HG02870 (cell line): ENCODE measurements at regions not wholly inside any gene's neighbourhood (a gene's known extent, or its start where the extent isn't known, plus 50 kb on each side); places are given as distances from the start of the nearest gene placed in this dataset.
A peak's percentile ranks its signal among the peaks of the same experiment; 100 is the strongest.
"Not testable (repeated sequence)": the region's sequence is repeated elsewhere in the genome, so short reads cannot be mapped to it uniquely, and the experiment has no call there.

Experiments used
- ATAC-seq: cut with Tn5 transposase; IDR thresholded peaks from one replicate; pipeline ENCODE4 v1.9.1; 2021; ENCODE audit warnings: mild to moderate bottlenecking, moderate library complexity; ENCODE audit not compliant: unreplicated experiment

DNA sequence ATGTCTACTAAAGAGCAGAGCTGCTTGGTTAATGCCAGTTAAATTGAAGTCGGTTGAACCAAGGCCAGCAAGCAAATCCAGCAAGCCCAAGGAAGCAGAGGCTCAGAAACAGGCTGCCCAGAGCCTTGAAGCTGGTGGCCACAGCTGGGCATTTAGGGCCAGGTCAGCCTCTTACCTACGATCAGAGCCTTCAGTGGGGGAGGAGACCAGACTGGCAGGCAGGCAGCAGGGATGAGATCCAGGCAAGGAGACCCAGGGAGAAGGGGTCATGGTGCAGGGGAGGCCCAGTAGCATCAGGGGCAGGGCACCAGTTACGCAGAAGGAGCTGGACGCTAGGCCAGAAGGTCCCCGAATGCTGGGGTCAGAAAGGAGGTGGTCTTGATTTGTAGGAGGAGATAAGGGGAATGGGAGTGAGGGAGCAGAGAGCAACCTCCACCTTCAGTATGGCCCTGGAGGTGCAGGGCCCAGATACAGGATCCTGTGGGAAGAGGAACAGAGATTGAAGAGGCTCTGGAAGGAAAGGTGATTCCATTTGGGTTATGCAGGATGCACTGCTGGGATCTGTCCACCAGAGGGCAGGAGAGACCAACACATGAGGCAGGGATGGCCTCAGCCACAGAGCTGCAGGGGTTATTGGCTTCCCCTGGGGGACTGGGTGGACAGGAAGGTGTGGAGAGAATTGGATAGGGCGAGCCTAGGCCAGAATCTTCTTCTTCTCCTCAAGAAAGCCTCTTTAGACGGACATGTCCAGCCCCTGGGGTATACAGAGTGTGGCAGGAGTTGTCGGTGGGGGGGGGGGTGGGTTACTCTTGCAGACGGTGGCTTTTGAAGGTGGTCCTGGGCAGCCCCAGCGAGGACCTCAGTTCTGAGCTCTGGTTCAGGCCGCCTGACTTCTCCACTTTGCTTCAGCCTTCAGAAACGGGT, 132.6 kb upstream of the PODXL start:
- peak; percentile 44 for ATAC-seq

DNA sequence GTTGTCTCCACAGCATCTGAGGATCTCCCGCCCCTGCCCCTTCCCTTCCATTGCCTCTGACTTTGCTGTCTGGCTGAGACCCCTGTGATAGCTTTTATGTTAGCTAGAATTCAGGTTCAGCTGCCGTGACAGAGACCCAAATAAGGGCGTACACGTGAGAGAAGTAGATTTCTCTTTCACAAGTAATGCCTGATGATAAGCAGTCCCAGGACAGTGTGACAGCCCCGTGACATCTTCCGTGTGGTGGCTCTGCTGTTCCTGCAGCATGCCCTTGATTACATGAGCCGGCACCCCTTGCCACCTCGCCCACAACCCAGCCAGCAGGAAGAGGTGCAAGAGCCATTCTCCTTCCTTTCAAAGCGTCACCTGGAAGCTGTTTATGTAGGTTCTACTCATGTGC, 130.9 kb upstream of the PODXL start:
- ATAC-seq = no peak

DNA sequence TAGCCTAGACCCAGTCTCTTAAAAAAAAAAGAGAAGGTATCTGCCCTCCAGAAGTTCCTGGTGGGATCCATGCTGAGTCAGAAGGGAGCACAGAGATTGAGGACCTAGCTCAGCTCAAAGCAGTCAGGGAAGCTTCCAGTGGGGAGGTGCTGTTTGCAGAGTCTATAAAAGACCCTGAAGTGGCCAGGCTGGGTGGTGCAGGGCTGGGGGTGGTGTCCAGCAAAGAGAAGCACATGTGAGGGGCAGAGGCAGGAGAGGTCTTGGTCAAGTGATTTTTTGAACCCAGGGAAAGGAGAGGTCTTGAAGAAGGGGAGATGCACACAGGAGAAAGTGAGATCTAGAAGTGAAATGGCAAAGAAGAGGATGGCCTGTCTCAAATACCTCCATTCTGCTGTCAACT, 130.4 kb upstream of the PODXL start:
- no peak for ATAC-seq

DNA sequence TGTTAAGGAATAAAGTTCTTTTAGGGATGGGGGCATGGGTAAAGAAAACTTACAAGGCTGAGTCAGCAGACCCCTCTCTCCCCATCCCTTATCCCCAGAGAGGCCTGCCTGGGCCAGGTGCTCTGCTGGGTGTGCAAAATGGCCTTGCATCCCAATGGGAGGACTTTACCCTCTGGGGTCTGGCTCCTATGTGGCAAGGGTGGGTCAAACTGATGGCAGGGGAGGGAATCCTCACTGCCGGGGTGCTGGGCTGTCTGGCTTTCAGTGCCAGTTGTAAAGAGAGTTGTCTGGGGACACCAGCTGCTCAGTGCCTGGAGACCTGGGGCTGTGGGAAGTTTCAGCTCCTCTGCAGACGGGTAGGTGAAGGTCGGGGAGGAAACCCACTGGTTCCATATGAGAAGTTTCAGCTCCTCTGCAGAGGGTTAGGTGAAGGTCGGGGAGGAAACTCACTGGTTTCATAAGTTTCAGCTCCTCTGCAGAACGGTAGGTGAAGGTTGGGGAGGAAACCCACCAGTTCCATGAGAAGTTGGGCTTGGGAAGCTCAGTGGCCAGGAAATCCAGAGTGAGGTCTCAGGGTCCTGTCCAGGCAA, 127.2 kb upstream of the PODXL start:
- ATAC-seq = peak; percentile 71

DNA sequence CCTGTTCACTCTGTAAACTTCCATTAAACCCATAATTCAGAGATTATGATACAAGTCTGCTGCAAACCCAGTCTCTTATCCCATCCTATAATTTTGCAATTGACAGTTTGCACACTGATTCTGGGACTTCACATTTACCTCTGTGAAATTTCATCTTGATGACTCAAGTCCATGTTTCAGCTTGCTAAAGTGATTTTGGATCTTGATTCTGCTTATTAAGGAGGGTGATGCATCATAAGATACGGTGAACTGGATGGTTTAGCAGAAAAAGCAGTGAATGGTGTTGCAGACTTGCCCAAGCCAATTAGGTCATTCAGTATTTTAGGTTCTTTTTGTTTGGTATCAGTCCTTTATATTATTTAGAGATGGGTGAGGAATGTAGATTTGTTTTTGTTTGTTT, 125.5 kb upstream of the PODXL start:
- ATAC-seq = no peak

DNA sequence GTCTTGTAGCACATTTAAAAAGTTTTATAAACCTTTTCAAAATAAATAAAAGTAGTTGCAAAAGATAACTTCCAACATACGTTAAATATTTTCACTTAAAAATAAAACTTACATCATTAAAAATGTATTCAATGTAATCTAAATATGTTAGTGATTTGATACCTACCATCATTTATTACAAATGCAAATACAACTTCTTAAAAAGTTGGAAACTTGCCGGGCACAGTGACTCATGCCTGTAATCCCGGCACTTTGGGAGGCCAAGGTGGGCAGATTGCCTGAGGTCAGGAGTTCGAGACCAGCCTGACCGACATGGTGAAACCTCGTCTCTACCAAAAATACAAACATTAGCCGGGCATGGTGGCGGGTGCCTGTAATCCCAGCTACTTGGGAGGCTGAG, 122.6 kb upstream of the PODXL start:
- ATAC-seq = not testable (repeated sequence)

DNA sequence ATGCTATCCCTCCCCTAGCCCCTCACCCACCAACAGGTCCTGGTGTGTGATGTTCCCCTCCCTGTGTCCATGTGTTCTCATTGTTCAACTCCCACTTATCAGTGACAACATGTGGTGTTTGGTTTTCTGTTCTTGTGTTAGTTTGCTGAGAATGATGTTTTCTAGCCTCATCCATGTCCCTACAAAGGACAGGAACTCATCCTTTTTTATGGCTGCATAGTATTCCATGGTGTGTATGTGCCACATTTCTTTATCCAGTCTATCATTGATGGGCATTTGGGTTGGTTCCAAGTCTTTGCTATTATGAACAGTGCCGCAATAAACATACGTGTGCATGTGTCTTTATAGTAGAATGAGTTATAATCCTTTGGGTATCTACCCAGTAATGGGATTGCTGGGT, 120.4 kb upstream of the PODXL start:
- not testable (repeated sequence) for ATAC-seq

DNA sequence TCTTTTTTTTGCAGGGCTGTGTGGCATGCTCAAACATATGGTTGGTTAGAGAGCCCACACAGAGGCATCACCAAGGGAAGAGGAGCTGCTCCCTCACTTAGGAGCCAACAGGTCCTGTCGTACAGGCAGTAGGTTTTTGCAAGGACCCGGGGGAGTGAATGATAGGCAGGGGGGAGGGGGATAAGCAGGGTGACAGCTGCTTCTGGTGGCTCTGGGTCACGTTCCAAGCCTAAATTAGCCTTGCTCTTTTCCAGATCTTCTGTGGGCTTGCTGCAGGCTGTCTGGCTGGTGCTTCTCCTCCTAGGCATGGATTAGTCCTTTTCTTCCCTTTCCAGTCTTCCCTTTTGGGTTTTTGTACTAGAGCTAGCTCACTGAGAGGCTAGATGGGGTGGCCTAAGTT, 117.7 kb upstream of the PODXL start:
- ATAC-seq = no peak

DNA sequence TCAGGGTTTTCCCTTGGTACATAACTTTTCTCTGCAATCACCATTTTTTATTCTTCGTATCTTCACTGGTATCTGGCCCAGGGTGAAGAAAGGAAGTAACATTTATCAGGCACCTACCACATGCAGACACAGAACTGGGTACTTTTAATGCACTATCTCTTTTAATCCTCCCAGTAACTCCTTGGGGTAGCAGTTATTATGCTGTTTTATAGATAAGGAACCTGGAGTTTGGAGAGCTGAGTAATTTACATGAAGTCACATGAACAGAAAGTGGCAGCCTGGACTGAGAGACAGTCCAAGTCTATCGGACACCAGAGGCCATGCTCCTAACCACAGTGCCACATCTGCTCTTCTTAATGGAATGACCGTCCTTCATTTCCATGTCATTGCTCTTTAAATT, 117.1 kb upstream of the PODXL start:
- ATAC-seq = no peak

DNA sequence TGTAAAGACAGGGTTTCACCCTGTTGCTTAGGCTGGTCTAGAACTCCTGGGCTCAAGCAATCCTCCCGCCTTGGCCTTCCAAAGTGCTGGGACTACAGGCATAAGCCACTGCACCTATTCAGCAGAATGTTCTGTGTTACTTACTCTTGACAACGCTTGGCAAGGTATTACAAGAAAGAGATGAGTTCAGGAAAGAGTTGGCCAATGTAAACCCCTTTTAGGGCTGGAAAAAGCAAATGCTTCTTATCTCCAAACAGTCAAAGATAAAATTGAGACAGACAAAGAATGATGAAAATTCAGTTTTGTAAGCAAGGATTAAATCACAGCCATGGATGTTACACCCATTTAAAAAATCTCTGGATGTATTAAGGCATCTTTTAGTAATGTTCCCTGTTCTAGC, 114.0 kb upstream of the PODXL start:
- no peak for ATAC-seq

DNA sequence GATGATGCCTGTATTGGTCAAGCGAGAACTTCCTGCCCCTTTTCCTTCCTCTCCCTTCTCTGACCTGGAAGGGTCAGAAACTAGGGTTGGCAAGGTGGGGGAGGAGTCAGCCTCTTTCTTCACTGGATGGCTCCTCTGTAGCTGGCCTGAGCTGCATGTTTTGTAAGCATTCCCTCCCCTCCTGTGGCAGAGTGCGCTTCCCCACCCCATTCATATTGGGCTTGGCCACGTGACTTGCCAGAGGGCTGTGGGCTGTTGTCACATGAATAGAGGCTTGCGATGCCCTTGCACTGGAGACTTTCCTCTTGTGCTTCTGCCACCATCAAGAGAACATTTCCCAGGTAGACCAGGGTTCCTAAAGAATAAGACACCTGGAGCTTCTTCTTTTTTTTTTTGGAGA, 111.3 kb upstream of the PODXL start:
- no peak for ATAC-seq

DNA sequence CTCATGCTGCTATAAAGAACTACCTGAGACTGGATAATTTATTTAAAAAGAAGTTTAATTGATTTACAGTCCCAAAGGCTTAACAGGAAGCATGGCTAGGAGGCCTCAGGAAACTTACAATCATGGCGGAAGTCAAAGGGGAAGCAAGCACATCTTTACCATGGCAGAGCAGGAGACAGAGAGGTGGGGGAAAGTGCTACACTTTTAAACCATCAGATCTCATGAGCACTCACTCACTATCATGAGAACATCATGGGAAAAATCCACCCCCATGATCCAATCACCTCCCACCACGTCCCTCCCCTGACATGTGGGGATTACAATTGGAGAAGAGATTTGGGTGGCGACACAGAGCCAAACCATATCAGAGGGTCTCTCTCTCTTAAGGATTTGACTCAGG, 108.6 kb upstream of the PODXL start:
- no peak for ATAC-seq

DNA sequence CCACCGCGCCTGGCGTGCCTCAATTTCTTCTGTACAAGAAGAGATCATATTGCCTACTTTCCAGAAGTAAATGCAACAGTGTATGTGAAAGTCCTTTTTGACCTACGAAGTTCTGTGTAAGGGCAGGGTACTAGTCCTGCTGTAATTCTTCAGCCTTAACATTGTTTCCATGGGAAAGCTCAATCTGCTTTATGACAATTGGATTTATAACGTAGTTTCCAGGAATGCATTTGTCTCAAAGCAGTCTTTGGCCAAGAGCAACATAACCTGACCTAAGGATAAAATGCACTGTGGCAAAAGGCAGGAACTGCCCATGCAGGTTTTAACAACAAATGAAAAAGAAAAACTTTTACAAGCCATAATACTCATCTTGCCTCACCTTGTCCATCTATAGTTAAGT, 108.1 kb upstream of the PODXL start:
- no peak for ATAC-seq

DNA sequence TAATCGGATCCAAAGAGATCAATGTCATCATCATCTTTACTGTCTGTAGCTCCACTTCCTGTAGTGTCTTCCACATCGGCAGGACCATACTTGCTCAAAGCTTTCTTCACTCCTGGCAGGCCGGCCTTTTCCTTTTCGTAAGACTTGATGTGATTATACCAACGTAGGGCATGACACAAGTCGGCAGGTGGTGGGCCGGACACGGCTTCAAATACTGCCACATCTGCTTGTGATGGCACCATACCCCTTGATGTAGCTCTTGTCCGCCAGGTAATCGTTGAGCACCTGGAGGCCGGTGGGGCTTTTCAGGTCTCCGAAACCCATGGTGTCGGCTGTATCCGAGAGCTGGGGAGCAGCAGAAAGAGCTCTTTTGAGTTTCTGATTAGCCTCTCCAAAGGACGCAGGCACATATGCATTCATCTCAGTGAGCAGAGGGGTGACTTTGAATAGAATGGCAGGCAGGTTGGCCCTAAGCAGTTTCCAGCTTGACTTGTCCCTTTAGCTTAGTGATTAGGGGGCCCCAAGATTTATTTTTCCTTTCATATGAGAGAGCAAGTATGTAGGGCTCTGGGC, 106.0 kb upstream of the PODXL start:
- ATAC-seq = not testable (repeated sequence)

DNA sequence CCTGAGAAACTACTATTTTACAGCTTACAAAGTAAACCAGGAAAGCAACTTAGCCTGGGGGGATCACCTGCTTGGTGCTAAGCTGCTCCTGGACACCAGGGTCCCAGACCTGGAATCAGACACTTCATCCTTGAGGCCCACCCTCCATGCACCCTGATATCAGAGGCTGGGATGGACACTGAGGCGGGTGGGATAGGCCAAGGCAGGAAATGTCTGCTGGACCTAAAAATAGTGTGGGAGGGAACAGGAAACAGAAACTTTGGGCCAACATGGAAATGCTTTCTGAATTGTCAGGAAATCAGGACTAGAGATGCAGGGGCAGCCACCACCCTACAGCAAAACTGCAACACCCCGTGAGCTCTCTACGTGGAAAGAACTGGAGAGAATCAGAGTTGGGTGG, 101.5 kb upstream of the PODXL start:
- no peak for ATAC-seq

DNA sequence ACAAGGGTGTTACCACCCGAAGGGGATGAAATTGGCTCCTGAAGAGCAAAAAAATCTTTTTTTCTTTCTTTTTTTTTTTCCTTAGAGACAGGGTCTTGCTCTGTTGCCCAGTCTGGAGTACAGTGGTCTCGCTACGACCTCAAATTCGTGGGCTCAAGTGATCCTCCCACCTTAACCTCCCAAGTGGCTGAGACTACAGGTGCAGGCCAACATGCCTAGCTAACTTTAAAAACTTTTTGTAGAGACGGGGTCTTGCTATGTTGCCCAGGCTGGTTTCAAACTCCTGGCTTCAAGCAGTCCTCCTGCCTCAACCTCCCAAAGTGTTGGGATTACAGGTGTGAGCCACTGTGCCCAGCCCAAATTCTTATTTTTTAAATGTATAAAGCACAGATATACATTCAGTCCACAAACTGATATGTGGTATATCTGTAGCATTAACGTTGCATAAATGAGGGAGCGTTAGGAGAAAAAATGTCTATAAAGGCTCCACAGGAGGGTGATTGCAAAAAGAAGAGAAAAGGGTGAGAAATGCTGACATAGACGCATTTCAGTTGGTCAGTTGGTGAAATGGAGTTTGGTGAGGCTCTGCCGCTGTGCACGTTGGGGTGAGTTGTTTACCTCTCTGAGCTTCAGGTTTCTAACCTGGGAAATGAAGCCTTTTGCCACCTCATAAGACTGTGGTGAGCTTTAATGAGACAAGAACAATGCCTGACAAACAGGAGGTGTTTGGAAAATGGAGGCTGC, 100.7 kb upstream of the PODXL start:
- no peak for ATAC-seq

DNA sequence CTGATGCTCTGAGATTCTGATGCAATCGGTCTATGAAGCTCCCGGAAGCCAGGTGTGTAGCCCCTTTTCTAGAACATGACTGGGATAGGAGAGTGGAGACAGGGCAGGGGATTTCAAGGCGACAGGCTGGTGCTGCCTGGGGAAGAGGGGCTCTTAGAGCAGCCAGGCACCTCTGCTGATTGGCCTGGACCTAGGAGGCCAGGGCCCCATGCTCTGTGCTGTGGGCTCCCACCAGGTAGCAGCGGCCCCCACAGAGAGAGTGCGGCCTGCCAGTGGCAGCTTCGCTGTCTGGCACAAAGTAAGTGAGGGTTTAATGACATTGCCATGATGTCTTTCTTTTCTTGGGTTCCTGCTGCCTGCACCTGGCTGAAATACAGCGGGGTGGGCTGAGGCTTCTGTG, 99.4 kb upstream of the PODXL start:
- no peak for ATAC-seq

DNA sequence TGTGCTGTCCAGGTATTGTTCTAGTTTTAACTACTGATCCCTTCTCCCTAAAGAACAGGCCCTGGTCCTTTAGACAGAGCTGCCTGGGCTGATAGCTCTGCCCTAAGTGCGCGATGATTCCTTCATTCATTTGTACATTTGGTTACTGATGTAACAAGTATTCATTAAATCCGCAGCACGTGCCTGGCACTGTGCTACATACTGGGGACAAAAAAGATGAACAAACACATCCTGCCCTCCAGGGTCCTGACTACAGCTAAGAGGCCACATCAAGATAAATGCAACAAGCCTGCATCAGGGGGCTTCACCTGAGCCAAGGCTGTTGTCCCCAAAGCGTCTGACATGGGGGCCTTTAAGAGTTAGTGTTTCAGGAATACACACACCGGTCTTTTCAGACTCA, 99.0 kb upstream of the PODXL start:
- no peak for ATAC-seq

DNA sequence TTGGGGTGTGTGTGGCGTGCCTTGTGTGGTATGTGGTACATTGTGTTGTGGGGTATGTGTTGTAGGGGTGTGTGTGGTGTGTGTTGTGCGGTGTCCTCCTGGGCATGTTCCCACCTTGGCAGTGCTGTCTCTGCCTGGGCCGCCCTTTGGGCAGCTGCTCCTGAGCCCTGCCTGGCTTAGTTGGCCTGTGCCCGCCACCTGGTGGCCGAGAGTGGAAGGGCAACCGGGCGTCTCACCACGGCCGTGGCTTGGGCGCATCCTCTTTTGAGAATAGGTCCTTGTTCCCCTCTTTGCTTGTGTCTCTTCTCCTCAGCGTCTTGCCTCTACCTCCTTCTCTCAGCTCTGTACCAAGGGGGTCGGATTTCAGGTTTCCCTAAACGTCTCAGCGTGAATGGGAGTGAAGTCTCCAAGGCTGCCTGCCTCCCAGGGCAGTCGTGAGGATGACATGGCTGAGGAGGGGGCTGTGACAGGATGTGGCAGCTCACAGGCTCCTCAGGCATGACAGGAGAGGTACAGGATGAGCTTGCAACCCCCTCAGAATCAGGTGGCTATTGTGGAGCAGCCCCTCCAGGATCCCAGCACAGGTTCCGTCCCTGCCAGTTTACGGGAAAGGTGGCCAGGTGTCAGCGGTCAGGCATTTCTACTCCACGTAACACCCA, 98.4 kb upstream of the PODXL start:
- no peak for ATAC-seq

DNA sequence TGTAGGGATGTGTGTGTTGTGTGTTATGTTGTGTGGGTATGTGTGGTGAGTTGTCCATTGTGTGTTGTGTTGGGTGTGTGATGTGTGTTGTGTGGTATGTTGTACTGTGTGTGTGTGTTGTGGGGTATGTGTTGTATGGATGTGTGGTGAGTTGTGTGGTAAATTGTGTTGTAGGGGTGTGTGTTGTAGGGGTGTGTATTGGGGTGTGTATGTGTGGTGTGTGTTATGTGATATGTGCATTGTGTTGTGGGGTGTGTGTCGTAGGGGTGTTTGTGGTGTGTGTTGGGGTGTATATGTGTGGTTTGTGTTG, 97.8 kb upstream of the PODXL start:
- no peak for ATAC-seq
